Muscle layer of duodenum (tissue), 2 donors: ENCODE measurements at regions not wholly inside any gene's neighbourhood (a gene's known extent, or its start where the extent isn't known, plus 50 kb on each side); places are given as distances from the start of the nearest gene placed in this dataset.

Experiments used
- H3K27ac ChIP-seq: one replicate; pipeline ENCODE4 v1.7.0; 2013; ENCODE audit warnings: mild to moderate bottlenecking, low read length
- H3K27me3 ChIP-seq: one replicate; pipeline ENCODE4 v1.7.0; 2013; ENCODE audit warnings: low read depth, mild to moderate bottlenecking, control low read depth, low read length
- H3K36me3 ChIP-seq, 2 donors: one replicate each; pipeline ENCODE4 v1.7.0; 2013; ENCODE audit warnings: low read length in 2 of 2, control low read depth in 1 of 2, mild to moderate bottlenecking in 1 of 2; ENCODE audit not compliant: insufficient read depth in 2 of 2, control insufficient read depth in 1 of 2
- H3K4me1 ChIP-seq, 2 donors: one replicate each; pipeline ENCODE4 v1.7.0; 2013; ENCODE audit warnings: low read length in 2 of 2, mild to moderate bottlenecking in 2 of 2, control low read depth in 1 of 2, moderate library complexity in 1 of 2; ENCODE audit not compliant: insufficient read depth in 2 of 2, control insufficient read depth in 1 of 2
- H3K4me3 ChIP-seq, 2 donors: one replicate each; pipeline ENCODE4 v1.7.0; 2013; ENCODE audit warnings: low read length in 2 of 2, low read depth in 1 of 2, mild to moderate bottlenecking in 1 of 2
- H3K9me3 ChIP-seq, 2 donors: one replicate each; pipeline ENCODE4 v1.7.0; 2013; ENCODE audit warnings: low read length in 2 of 2, control low read depth in 1 of 2, mild to moderate bottlenecking in 1 of 2; ENCODE audit not compliant: control insufficient read depth in 1 of 2
- donor health status: healthy.

DNA sequence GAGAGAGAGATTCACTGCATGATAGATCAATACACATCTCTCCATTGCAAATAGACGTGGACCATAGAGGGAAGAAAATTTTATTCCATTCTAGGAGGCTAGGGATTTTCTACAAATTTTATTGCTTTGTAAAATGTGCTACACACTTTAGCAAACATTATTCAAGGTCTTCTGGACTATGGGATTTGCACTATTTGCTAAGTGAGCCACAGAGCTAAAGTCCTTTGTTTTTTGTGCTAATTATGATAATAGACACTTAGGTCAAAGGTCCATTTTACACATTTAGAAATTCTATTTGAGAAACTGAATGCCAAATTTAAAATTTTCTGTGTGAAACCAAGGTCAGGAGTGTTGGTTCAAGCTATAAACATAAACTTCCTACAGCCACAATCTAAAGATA lies 672.3 kb downstream of the LRRC70 start:
- Histone ChIP-seq H3K36me3 (no peaks in the 10 kb centered on the region), H3K4me3 (no peak overlapping the region), H3K9me3 (no peaks in the 10 kb centered on the region), H3K4me1 (no peaks in the 10 kb centered on the region), H3K27me3 (no peaks in the 10 kb centered on the region), H3K27ac (no peak overlapping the region)

DNA sequence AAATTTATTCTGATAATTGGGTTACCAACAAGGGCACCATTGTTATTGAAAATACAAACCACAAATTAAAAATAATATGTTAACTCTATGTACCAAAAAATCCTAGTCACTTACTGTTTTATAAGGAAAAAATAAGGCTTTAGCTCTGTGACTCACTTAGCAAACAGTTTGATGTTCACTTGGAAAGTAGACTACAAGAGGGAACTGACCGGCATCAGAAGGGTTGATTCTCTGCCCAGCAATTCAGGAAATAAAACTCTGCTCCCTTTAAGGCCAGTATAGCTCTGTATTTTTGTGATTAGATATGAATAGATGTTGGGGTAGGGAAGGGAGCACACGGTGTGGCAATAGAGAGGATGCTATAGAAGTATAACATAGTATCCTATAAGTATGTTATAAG lies 671.3 kb downstream of the LRRC70 start:
- Histone ChIP-seq H3K27me3 (no peaks in the 10 kb centered on the region), H3K36me3 (no peaks in the 10 kb centered on the region), H3K4me3 (no peak overlapping the region)

GRCh38 chr5:63247651-63248050 lies 669.0 kb downstream of the LRRC70 start:
- H3K4me3 ChIP-seq, result no peak overlapping the region
- H3K36me3 ChIP-seq, result no peaks in the 10 kb centered on the region
- H3K9me3 ChIP-seq, result no peaks in the 10 kb centered on the region
- H3K27me3 ChIP-seq, result no peaks in the 10 kb centered on the region
- H3K27ac ChIP-seq, result no peak overlapping the region
- H3K4me1 ChIP-seq, result no peaks in the 10 kb centered on the region

More for the DNA sequence above, 671.3 kb downstream of the LRRC70 start:
- Histone ChIP-seq H3K4me1 (no peaks in the 10 kb centered on the region), H3K9me3 (no peaks in the 10 kb centered on the region), H3K27ac (no peak overlapping the region)

DNA sequence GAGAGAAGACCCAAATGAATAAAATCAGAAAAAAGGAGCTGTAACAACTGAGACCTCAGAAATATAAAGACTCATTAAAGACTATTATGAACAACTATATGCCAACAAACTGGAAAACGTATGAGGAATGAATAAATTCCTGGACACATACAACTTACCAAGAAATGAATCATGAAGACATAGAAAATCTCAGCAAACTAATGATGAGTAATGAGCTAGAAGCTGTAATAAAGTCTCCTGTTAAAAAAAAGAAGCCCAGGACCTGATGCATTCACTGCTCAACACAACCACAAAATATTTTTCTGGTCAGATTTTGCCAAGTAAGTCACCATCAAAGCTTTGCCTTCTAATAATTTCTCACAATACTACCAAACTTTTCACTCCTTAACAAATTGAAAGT lies 666.7 kb downstream of the LRRC70 start:
- Histone ChIP-seq H3K4me1 (no peaks in the 10 kb centered on the region), H3K9me3 (no peaks in the 10 kb centered on the region), H3K36me3 (no peaks in the 10 kb centered on the region), H3K27ac (no peak overlapping the region), H3K4me3 (no peak overlapping the region), H3K27me3 (no peaks in the 10 kb centered on the region)

DNA sequence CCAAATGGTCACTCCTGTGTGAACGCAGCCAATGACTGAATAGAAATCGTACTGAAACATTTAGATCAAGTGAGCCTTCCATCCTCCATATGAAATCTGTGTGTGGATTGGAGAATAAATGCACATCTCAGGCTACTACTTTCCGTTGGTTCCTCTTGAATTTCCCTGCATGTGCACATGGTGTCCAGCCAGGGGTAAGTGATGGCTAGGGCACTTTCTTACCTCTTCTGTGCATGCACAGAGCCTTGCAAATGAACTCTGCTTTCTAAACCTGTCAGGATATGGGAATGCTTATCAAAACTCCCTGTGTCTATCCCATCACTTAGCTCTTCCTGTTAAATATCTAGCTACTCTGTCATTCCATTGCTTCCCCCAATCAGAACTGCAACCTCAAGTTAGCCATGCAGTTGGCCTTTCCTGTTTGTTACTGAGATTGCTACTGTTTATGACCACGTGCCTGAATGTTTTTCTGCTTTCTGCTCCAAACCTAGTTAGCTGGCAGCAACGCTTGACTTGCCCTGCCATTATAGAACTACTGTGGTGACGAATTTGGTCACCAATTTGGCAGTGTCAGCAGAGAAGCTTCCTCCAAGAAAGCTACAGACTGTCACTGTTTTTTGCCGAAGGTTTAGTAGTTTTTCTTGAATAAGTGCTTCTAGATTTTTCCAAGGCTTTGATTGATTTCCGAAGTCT lies 661.6 kb downstream of the LRRC70 start:
- Histone ChIP-seq H3K27ac (no peak overlapping the region), H3K27me3 (no peaks in the 10 kb centered on the region), H3K36me3 (no peaks in the 10 kb centered on the region), H3K4me3 (no peak overlapping the region), H3K4me1 (no peaks in the 10 kb centered on the region), H3K9me3 (no peaks in the 10 kb centered on the region)

- Histone ChIP-seq H3K4me3 (no peak overlapping the region), H3K27me3 (no peaks in the 10 kb centered on the region), H3K36me3 (no peaks in the 10 kb centered on the region), H3K27ac (no peak overlapping the region), H3K4me1 (no peaks in the 10 kb centered on the region), H3K9me3 (no peaks in the 10 kb centered on the region)
Measured at GRCh38 chr5:63233911-63234310, 655.3 kb downstream of the LRRC70 start.

GRCh38 chr5:63233361-63233760 lies 654.7 kb downstream of the LRRC70 start:
- Histone ChIP-seq H3K4me3 (no peak overlapping the region), H3K9me3 (no peaks in the 10 kb centered on the region), H3K4me1 (no peaks in the 10 kb centered on the region), H3K36me3 (no peaks in the 10 kb centered on the region), H3K27me3 (no peaks in the 10 kb centered on the region), H3K27ac (no peak overlapping the region)

- Histone ChIP-seq H3K9me3 (no peaks in the 10 kb centered on the region), H3K4me1 (no peaks in the 10 kb centered on the region), H3K36me3 (no peaks in the 10 kb centered on the region), H3K27ac (no peak overlapping the region), H3K27me3 (no peaks in the 10 kb centered on the region), H3K4me3 (no peak overlapping the region)
Measured at GRCh38 chr5:63230754-63231153, 652.1 kb downstream of the LRRC70 start.

DNA sequence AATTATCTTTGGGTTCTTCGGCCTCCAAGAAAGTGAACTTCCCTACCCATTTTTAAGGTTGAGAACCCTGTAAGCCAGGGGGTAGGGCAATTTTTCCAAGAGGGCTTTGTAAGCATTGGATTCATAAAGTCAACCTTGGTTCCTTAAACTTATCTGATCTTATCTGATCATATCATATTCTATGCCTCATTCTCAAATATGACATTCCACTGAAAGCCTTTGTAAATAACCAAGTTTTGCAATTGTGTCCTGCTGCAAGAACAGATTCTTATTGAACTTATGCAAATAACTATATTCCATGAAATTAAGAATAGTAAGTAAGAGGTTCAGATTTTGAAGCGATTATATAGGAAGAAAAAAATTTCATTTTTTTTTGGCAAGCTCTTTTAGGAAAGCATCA lies 649.5 kb downstream of the LRRC70 start:
- Histone ChIP-seq H3K27ac (no peak overlapping the region), H3K9me3 (no peaks in the 10 kb centered on the region), H3K36me3 (no peaks in the 10 kb centered on the region), H3K27me3 (no peaks in the 10 kb centered on the region), H3K4me3 (no peak overlapping the region), H3K4me1 (no peaks in the 10 kb centered on the region)

DNA sequence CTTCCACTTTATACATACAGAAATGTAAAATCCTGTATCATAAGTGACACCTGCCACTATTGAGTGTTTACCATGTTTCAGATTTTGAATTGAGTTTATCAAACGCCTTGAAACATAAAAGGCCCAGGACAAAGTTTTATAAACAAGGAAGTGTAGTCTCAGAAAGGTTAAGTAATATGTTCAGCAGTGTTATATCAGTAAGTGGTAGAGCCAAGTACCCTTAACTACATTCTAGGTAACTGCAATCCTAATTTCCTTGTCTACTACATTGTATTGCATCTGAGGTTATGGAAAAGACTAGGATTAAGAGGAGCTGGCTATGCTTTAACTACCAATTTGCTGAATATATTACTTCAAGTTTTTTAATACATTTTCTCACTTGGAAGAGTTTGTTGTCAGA lies 641.6 kb downstream of the LRRC70 start:
- Histone ChIP-seq H3K9me3 (no peaks in the 10 kb centered on the region), H3K36me3 (no peaks in the 10 kb centered on the region), H3K4me3 (no peak overlapping the region), H3K27me3 (no peaks in the 10 kb centered on the region), H3K4me1 (no peaks in the 10 kb centered on the region), H3K27ac (no peak overlapping the region)

DNA sequence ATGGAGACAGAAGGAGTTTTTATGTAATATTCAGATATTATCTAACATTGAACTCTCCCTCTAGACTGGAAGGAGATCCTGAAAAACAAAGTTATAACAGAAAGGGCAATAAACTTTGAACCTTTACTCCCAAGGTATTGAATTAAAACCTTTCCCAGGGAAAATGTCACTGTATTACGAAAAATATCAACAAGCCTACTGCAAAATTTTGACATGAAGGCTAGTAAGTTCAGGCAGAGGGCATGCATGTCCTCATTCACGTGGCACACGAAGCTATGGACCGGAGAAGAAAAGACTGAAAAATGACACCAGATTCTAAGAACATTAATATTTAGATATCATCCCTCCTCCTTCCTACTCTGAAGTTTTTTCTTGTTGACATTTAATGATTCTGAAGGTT lies 638.8 kb downstream of the LRRC70 start:
- H3K27me3 ChIP-seq, result no peaks in the 10 kb centered on the region
- H3K9me3 ChIP-seq, result no peaks in the 10 kb centered on the region
- no peak overlapping the region for H3K4me3 ChIP-seq
- H3K4me1 ChIP-seq, result no peaks in the 10 kb centered on the region
- no peak overlapping the region for H3K27ac ChIP-seq
- H3K36me3 ChIP-seq, result no peaks in the 10 kb centered on the region

- no peaks in the 10 kb centered on the region for H3K4me1 ChIP-seq
- no peaks in the 10 kb centered on the region for H3K27me3 ChIP-seq
- no peak overlapping the region for H3K27ac ChIP-seq
- no peaks in the 10 kb centered on the region for H3K9me3 ChIP-seq
- no peak overlapping the region for H3K4me3 ChIP-seq
- no peaks in the 10 kb centered on the region for H3K36me3 ChIP-seq
Measured at GRCh38 chr5:63213256-63213655, 634.6 kb downstream of the LRRC70 start.
